ENCODE measurements at regions not wholly inside any gene's neighbourhood (a gene's known extent, or its start where the extent isn't known, plus 50 kb on each side); places are given as distances from the start of the nearest gene placed in this dataset.

GRCh38 chr21:27213303-27213702 is 246.4 kb upstream of the ADAMTS5 start:
- no peak for ATAC-seq
- TF ChIP-seq CTCF (IDR thresholded peaks at IDR 0.05), result no peak
- Histone ChIP-seq H3K4me3 (no peak overlapping the region), H3K9me3 (peaks cover 0 to 3% of the 10 kb centered on the region in 2 donors), H3K4me1 (no peaks in the 10 kb centered on the region), H3K27ac (no peak overlapping the region), H3K36me3 (no peaks in the 10 kb centered on the region), H3K27me3 (no peaks in the 10 kb centered on the region)
- no peak for DNase-seq
- intact Hi-C loops (cut with DNase I), result no loop called here

- Histone ChIP-seq H3K4me3 (no peak overlapping the region), H3K36me3 (no peaks in the 10 kb centered on the region), H3K4me1 (no peaks in the 10 kb centered on the region), H3K9me3 (peaks cover 0 to 3% of the 10 kb centered on the region in 2 donors), H3K27me3 (no peaks in the 10 kb centered on the region), H3K27ac (no peak overlapping the region)
- intact Hi-C loops (cut with DNase I), result no loop called here
- DNase-seq (no peak), ATAC-seq (no peak)
- no peak for TF ChIP-seq CTCF (IDR thresholded peaks at IDR 0.05)
Observed at GRCh38 chr21:27212441-27212840, 245.6 kb upstream of the ADAMTS5 start.

- no peak for DNase-seq
- no peaks in the 10 kb centered on the region for H3K4me1 ChIP-seq
- peaks cover 0 to 3% of the 10 kb centered on the region in 2 donors for H3K9me3 ChIP-seq
- TF ChIP-seq CTCF (IDR thresholded peaks at IDR 0.05), result no peak
- no peaks in the 10 kb centered on the region for H3K27me3 ChIP-seq
- intact Hi-C loops (cut with DNase I), result no loop called here
- H3K27ac ChIP-seq, result no peak overlapping the region
- no peak overlapping the region for H3K4me3 ChIP-seq
- H3K36me3 ChIP-seq, result no peaks in the 10 kb centered on the region
- ATAC-seq, result no peak
Observed at GRCh38 chr21:27209546-27209945, 242.7 kb upstream of the ADAMTS5 start.

GRCh38 chr21:27206368-27206982 is 239.6 kb upstream of the ADAMTS5 start:
- Histone ChIP-seq H3K36me3 (no peaks in the 10 kb centered on the region), H3K9me3 (peaks cover 0 to 3% of the 10 kb centered on the region in 2 donors), H3K4me3 (no peak overlapping the region), H3K27ac (no peak overlapping the region), H3K27me3 (no peaks in the 10 kb centered on the region), H3K4me1 (no peaks in the 10 kb centered on the region)
- TF ChIP-seq CTCF (IDR thresholded peaks at IDR 0.05), result no peak
- ATAC-seq (no peak), DNase-seq (no peak)
- intact Hi-C loops (cut with DNase I), result no loop called here

GRCh38 chr21:27202301-27202700 is 235.4 kb upstream of the ADAMTS5 start:
- no peak for ATAC-seq
- no peaks in the 10 kb centered on the region for H3K27me3 ChIP-seq
- TF ChIP-seq CTCF (IDR thresholded peaks at IDR 0.05), result no peak
- no peaks in the 10 kb centered on the region for H3K36me3 ChIP-seq
- H3K4me1 ChIP-seq, result no peaks in the 10 kb centered on the region
- no peak overlapping the region for H3K27ac ChIP-seq
- intact Hi-C loops (cut with DNase I), result no loop called here
- DNase-seq, result no peak
- H3K4me3 ChIP-seq, result no peak overlapping the region
- H3K9me3 ChIP-seq, result no peaks in the 10 kb centered on the region

Data from left lung (tissue), 4 donors.